GM18867 (cell line): ENCODE measurements at regions not wholly inside any gene's neighbourhood (a gene's known extent, or its start where the extent isn't known, plus 50 kb on each side); places are given as distances from the start of the nearest gene placed in this dataset.

Source experiments
- ATAC-seq: cut with Tn5 transposase; IDR thresholded peaks from one replicate; pipeline ENCODE4 v1.9.1; 2021; ENCODE audit warnings: mild to moderate bottlenecking, moderate library complexity; ENCODE audit not compliant: unreplicated experiment

DNA sequence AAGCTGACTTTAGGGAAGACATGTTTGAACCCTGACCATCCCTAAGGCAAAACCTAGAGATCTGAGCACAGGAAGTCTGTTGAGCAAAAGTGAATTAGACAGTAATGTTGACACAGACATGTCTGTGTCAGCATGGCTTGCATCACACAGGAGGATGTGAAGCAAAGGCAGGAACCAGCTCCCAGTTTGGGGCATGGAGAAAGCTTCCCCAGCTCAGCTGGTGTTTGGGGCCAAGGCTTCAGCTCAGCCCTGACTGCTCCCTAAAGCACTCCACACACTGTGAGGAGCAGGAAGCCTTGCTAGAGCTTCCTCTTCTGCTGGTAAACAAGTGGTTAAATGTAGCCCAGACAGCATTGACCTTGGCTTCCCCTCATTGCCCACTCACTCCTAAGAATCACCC is 153.8 kb upstream of the UBL3 start:
- ATAC-seq = no peak

DNA sequence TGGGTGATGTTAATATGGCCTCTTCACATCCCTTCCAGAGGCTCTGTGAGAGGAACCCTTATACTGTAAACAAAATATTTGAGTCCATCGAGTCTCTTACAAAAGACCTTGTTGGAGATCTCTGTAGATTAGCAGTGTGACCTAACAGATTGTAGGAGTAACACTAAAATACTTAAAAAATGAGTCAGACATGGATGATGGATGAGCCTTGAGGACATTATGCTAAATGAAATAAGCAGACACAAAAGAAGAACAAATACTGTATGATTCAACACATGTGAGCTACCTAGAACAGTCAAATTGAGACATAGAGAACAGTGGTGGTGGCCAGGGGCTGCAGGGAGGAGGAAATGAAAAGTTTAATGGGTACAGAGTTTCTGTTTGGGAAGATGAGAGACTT is 152.2 kb upstream of the UBL3 start:
- ATAC-seq = no peak

GRCh38 chr13:30000370-30000765 is 150.0 kb upstream of the UBL3 start:
- no peak for ATAC-seq

DNA sequence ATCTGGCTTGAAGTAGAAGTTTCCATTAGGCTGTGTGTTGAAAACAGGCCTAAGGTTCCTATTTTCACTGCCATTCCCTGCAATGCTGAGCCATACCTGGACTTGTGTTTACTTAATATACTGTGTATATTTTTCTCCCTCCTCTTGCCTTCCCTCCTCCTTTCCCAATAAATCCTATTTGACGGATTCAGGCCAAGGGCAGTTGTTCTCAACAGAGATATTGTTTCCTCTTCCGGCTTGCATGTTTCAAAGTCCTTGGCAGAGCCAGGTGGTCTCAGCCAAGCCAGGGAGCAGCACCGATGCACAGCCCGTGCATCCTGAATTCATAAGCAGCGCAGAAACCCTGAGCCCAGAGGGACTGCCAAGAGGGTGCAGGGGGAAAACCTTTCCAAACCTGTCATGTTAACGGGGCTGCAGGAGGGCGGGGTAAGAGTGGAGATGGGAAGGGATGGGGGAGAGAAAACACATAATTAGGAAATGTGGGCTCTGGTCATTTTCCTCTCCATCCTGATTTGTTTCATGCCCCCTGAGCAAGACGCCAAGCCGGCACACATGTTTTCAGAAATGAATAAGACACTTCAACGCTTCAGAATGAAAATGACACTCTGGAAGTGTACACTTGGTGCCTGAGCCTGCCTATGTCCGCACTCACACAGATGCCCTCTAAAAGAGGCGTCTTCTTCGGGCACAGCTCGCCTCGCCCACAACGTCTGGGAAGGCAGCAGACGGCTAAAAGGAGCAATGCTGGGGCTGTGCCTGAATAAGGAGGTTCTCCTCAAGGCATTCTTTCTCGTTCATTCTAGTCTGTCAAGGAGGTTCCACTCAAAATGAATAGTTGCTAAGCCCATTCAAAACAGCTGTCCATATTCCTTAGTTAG is 149.3 kb upstream of the UBL3 start:
- ATAC-seq = no peak

GRCh38 chr13:29996316-29996715 is 145.9 kb upstream of the UBL3 start:
- no peak for ATAC-seq

- ATAC-seq = no peak
Measured at GRCh38 chr13:29994911-29995595, 144.6 kb upstream of the UBL3 start.

GRCh38 chr13:29993716-29994488 is 143.5 kb upstream of the UBL3 start:
- ATAC-seq = no peak

GRCh38 chr13:29993196-29993595 is 142.8 kb upstream of the UBL3 start:
- ATAC-seq = no peak

DNA sequence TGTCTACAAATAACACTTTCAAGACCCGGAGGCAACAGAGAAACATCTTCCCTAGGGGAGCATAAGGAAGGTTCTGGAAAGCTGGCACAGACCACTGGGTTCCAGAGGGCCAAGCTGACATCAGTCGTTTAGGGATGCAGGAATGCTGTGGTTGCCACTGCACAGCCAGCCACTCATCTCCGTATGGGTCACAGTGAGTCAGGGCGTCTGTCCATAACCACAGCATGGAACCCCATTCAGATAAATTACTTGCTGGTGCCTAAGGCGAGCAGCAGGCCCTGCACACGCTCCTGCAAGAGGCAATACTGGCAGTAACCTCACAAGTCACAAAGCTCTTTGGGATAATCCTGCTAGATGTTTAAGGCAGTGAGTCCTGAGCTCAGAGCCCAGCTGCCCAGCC is 140.9 kb upstream of the UBL3 start:
- ATAC-seq = no peak

GRCh38 chr13:29987340-29987739 is 136.9 kb upstream of the UBL3 start:
- no peak for ATAC-seq

DNA sequence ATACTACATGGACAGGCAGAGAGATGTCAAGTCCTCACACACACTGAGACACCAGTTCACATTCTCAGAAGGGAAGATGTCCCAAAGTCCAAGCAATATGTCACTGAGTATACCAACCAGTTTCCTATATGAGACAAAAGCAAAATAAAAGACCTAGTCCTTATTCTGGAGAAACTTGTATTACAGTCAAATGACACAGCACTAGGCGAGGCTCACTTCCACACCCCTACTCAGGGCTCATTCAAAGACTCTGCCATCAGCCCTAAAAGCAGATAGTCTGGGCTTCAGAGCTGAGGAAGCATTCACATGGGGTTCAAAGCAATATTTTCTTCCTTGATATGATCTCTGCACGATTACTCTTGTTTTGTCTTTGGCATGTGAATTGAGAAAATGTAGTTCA is 129.9 kb upstream of the UBL3 start:
- ATAC-seq = no peak

- no peak for ATAC-seq
Measured at GRCh38 chr13:29978211-29978610, 127.8 kb upstream of the UBL3 start.

DNA sequence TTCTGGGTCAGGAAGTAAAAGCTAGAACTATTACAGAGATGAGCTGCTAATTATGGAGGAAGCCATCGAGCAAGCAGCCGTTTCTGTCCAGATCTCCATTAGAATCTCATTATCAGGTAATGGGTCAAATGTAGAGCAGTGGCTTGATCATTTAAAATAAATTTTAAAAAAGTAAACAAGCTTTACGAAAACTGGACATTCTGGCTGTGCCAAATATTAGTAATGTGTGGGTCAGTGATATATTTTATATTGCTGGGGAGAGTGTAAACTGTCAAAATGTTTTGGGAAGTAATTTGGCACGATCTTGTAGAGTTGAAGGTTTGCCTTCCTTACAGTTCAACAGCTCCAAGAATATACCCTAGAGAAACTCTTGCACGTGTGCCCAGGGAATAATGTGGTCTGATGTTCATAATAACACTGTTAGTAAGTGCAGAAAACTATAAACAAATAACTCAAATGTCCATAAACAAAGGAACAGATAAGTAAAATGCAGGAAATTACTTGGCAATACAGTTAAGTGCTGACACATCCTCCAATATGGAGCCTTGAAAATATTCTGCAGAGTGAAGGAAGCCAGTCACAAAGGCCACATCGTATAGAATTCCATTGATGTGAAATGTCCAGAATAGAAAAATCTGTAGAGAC is 127.2 kb upstream of the UBL3 start:
- no peak for ATAC-seq

DNA sequence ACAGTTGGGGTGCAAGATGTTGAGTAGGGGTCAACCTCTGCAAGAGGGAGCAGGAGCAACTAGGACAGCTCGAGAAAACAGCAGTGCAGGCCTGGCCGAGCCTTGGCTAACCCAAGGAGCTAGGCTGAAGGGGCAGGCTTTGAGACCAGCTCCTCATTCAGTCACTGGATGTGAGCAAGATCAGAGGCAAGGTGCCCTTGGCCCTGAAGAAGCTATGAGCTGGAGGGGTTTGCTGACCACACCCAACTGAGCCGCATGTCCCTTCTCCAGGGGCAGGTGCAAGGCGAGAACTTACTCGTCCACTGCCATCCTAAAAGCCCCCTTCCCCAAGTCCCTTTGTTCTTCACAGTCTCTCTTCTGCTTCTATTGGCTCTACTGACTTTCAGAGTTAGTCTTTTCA is 126.1 kb upstream of the UBL3 start:
- no peak for ATAC-seq

- no peak for ATAC-seq
Measured at GRCh38 chr13:29975283-29975682, 124.9 kb upstream of the UBL3 start.

GRCh38 chr13:29969286-29969685 is 118.9 kb upstream of the UBL3 start:
- no peak for ATAC-seq

DNA sequence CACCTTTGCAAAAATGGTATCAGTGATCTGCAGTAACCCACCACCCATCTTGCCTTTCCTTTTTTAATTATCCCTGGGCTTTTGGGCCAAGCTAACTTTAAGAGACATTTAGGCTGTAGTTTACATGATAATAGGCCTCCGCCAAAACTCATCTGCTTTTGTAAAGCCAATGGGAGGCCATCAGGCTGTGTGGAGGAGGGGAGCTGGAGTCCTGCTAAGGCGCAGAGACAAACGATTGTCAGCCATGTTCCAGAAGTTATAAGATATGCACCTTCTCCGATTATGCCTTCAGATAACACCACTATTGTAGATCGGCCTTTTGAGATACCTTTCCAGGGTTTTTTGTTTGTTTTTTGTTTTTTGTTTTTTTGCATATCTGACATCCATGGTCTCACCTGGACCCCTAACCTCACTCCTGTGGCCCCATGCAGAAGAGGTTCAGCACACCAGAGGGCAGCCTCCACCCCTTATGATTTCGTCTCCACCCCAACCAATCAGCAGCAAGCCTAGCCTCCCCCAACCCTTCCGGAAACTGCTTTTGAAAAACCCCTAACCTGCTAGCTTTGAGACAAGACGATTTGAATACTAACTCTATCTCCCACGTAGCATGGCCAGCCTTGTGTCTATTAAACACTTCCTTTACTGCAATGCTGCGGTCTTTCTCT is 113.9 kb upstream of the UBL3 start:
- ATAC-seq = no peak

GRCh38 chr13:29963089-29963488 is 112.7 kb upstream of the UBL3 start:
- ATAC-seq = no peak

GRCh38 chr13:29961036-29961670 is 110.7 kb upstream of the UBL3 start:
- ATAC-seq = no peak

- no peak for ATAC-seq
Measured at GRCh38 chr13:29959603-29960002, 109.2 kb upstream of the UBL3 start.
